CD14-positive monocyte (primary cell): ENCODE measurements at regions not wholly inside any gene's neighbourhood (a gene's known extent, or its start where the extent isn't known, plus 50 kb on each side); places are given as distances from the start of the nearest gene placed in this dataset.

ENCODE experiments used
- DNase-seq, 3 donors: peaks; one replicate each; pipeline ENCODE4 v3.0.0-alpha.2; 2011 to 2022
- H2AFZ ChIP-seq: 2 replicates; pipeline ENCODE4 v1.6.0; 2012; ENCODE audit warnings: mild to moderate bottlenecking, low read depth, low read length, inconsistent platforms; ENCODE audit not compliant: insufficient read depth, poor library complexity, severe bottlenecking
- H3K27ac ChIP-seq, 2 donors: 1 replicate in 1 of 2; 2 replicates in 1 of 2; pipeline ENCODE4 v1.5.1; 2012 to 2013; ENCODE audit warnings: low read length in 2 of 2, control low read depth in 1 of 2, inconsistent platforms in 1 of 2, low read depth in 1 of 2, mild to moderate bottlenecking in 1 of 2
- H3K27me3 ChIP-seq, 2 donors: one replicate each; pipeline versions ENCODE4 v1.6.0 to v1.6.1; 2011 to 2013; ENCODE audit warnings: low read length in 2 of 2; ENCODE audit not compliant: control insufficient read depth in 2 of 2, insufficient read depth in 2 of 2
- H3K36me3 ChIP-seq, 2 donors: replicated peaks in 1 of 2; 1 replicate in 1 of 2; 2 replicates in 1 of 2; pipeline versions ENCODE4 v1.5.1 to v1.6.1; 2012 to 2013; ENCODE audit warnings: low read length in 2 of 2, control low read depth in 1 of 2, inconsistent platforms in 1 of 2, mild to moderate bottlenecking in 1 of 2; ENCODE audit not compliant: insufficient read depth in 2 of 2, control insufficient read depth in 1 of 2
- H3K4me1 ChIP-seq, 2 donors: 1 replicate in 1 of 2; 2 replicates in 1 of 2; pipeline versions ENCODE4 v1.5.1 to v1.6.1; 2012 to 2013; ENCODE audit warnings: low read length in 2 of 2, control low read depth in 1 of 2, inconsistent platforms in 1 of 2, mild to moderate bottlenecking in 1 of 2, moderate library complexity in 1 of 2; ENCODE audit not compliant: insufficient read depth in 2 of 2, control insufficient read depth in 1 of 2
- H3K4me2 ChIP-seq: replicated peaks from 2 replicates; pipeline ENCODE3; 2012; ENCODE audit warnings: low read length, moderate library complexity, mild to moderate bottlenecking; ENCODE audit not compliant: poor library complexity, severe bottlenecking; ENCODE audit errors: extremely low read depth
- H3K4me3 ChIP-seq, 3 experiments: fragments of 200-600 bp in 1 of 3; sonication (generic) in 1 of 3; replicated peaks in 1 of 3; 1 replicate in 2 of 3; 2 replicates in 1 of 3; pipeline ENCODE4 v1.5.1; 2011 to 2013; ENCODE audit warnings: low read length in 3 of 3, mild to moderate bottlenecking in 3 of 3, control low read depth in 2 of 3, low read depth in 2 of 3, inconsistent platforms in 1 of 3, moderate library complexity in 1 of 3
- H3K79me2 ChIP-seq: 2 replicates; pipeline ENCODE4 v1.6.0; 2012; ENCODE audit warnings: mild to moderate bottlenecking, control low read depth, inconsistent platforms, low read length, moderate library complexity; ENCODE audit not compliant: insufficient read depth
- H3K9ac ChIP-seq: 2 replicates; pipeline ENCODE4 v1.6.0; 2017; ENCODE audit warnings: low read length, mild to moderate bottlenecking; ENCODE audit not compliant: insufficient read depth, poor library complexity, severe bottlenecking
- H3K9me3 ChIP-seq, 2 donors: replicated peaks in 1 of 2; 1 replicate in 1 of 2; 2 replicates in 1 of 2; pipeline versions ENCODE4 v1.5.1 to v1.6.1; 2012 to 2013; ENCODE audit warnings: low read length in 2 of 2, control low read depth in 1 of 2; ENCODE audit not compliant: control insufficient read depth in 1 of 2, insufficient read depth in 1 of 2
- H4K20me1 ChIP-seq: 2 replicates; pipeline ENCODE4 v1.6.0; 2012; ENCODE audit warnings: mild to moderate bottlenecking, low read length, control low read depth, moderate library complexity; ENCODE audit not compliant: insufficient read depth
- H3K27ac Mint-ChIP-seq, 7 donors: one replicate each; pipeline ENCODE4 v1.8.0; 2020; ENCODE audit warnings: mild to moderate bottlenecking in 7 of 7, mixed read lengths in 7 of 7, moderate library complexity in 6 of 7, inconsistent platforms in 2 of 7
- H3K27me3 Mint-ChIP-seq, 3 donors: one replicate each; pipeline ENCODE4 v1.8.0; 2021 to 2022; ENCODE audit warnings: low read depth in 3 of 3, mild to moderate bottlenecking in 3 of 3, mixed read lengths in 3 of 3, moderate library complexity in 3 of 3, inconsistent platforms in 1 of 3
- H3K36me3 Mint-ChIP-seq, 2 donors: one replicate each; pipeline ENCODE4 v1.8.0; 2020; ENCODE audit warnings: mixed read lengths in 2 of 2, inconsistent platforms in 1 of 2, mild to moderate bottlenecking in 1 of 2
- H3K4me1 Mint-ChIP-seq: one replicate; pipeline ENCODE4 v1.8.0; 2020; ENCODE audit warnings: mild to moderate bottlenecking, mixed read lengths
- H3K4me3 Mint-ChIP-seq, 2 donors: one replicate each; pipeline ENCODE4 v1.8.0; 2020; ENCODE audit warnings: mild to moderate bottlenecking in 2 of 2, mixed read lengths in 2 of 2, moderate library complexity in 1 of 2
- H3K9me3 Mint-ChIP-seq, 7 donors: one replicate each; pipeline ENCODE4 v1.8.0; 2020 to 2022; ENCODE audit warnings: mixed read lengths in 7 of 7, mild to moderate bottlenecking in 6 of 7, moderate library complexity in 6 of 7, inconsistent platforms in 2 of 7
- WGBS: methylation state at CpG from one replicate; pipeline ENCODE4 v1.1.5; 2013; ENCODE audit warnings: missing lambda C conversion rate; ENCODE audit not compliant: insufficient coverage; 5-methylcytosine and 5-hydroxymethylcytosine counted together
- intact Hi-C, 2 donors: fragments of 100-400 bp; cut with micrococcal nuclease; formaldehyde crosslinking; loops; one replicate each; pipeline versions ENCODE4 v1.15.0 to v1.15.1; 2023
- TF ChIP-seq, protein P1 (sequence below): fragments of 200-600 bp; IDR thresholded peaks from one replicate; pipeline ENCODE4 v1.8.0; 2022; ENCODE audit warnings: antibody characterized with exemption, mild to moderate bottlenecking

DNA sequence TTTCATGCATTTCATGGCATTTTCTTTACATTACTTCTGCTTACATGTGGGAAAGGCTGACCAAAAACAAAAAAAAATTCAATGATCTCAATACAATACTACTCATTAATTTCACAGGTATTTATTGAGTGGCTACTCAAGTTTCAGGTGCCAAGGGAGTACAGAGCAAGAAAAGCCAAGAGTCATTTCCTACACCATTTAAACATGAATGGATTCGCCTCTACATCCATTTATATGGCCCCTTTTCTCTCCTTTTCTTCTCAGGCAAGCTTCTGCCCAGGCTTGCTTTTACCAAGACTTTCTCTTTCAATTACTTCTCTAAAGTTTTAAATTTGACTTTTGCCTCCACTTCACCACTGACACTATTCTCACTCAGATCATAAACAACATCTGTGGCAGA, 1603.1 kb upstream of the CELF4 start:
- no peaks in the 10 kb centered on the region for H3K36me3 Mint-ChIP-seq
- no peaks in the 10 kb centered on the region for H3K27me3 ChIP-seq
- intact Hi-C loops: loop anchor here in 1 of 2 donors (10.0 kb wide), 1 partner anchor 64 kb away; no protein-coding TSS in a partner anchor

DNA sequence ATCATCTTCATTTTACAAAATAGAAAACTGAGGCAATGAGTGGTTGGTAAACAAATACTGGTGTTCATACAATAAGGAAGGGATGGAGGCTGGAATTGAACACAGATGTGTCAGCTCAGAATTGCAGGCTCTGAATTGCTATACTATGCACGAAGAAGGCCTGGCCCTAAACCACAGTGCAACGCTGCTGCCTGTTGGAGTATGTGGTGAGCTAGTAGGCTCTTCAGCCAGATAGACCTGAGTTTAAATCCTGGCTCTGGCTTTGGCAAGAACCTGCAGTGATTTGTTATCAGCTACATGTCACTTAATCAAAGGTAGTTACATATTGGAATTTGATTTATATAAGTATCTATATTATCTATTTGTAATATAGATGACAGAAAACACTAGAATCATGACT, 1602.4 kb upstream of the CELF4 start:
- no peaks in the 10 kb centered on the region for H3K27me3 ChIP-seq
- H4K20me1 ChIP-seq: no peaks in the 10 kb centered on the region
- no peak overlapping the region for H3K4me3 Mint-ChIP-seq
- no peaks in the 10 kb centered on the region for H3K79me2 ChIP-seq
- no peak overlapping the region for H2AFZ ChIP-seq
- no peaks in the 10 kb centered on the region for H3K36me3 ChIP-seq
- TF ChIP-seq, protein P1, sequence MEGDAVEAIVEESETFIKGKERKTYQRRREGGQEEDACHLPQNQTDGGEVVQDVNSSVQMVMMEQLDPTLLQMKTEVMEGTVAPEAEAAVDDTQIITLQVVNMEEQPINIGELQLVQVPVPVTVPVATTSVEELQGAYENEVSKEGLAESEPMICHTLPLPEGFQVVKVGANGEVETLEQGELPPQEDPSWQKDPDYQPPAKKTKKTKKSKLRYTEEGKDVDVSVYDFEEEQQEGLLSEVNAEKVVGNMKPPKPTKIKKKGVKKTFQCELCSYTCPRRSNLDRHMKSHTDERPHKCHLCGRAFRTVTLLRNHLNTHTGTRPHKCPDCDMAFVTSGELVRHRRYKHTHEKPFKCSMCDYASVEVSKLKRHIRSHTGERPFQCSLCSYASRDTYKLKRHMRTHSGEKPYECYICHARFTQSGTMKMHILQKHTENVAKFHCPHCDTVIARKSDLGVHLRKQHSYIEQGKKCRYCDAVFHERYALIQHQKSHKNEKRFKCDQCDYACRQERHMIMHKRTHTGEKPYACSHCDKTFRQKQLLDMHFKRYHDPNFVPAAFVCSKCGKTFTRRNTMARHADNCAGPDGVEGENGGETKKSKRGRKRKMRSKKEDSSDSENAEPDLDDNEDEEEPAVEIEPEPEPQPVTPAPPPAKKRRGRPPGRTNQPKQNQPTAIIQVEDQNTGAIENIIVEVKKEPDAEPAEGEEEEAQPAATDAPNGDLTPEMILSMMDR: no peak
- no peak overlapping the region for H3K4me3 ChIP-seq
- no peaks in the 10 kb centered on the region for H3K27me3 Mint-ChIP-seq
- no peak overlapping the region for H3K27ac ChIP-seq
- no peak for DNase-seq
- no peaks in the 10 kb centered on the region for H3K9me3 ChIP-seq
- H3K4me2 ChIP-seq: no peak overlapping the region
- no peak overlapping the region for H3K27ac Mint-ChIP-seq
- no peaks in the 10 kb centered on the region for H3K4me1 Mint-ChIP-seq
- no peak overlapping the region for H3K9ac ChIP-seq
- intact Hi-C loops: loop anchor here in 1 of 2 donors (10.0 kb wide), 1 partner anchor 63 kb away; no protein-coding TSS in a partner anchor
- peaks cover 0 to 3% (median 2%) of the 10 kb centered on the region in 7 donors for H3K9me3 Mint-ChIP-seq
- no peaks in the 10 kb centered on the region for H3K36me3 Mint-ChIP-seq
- H3K4me1 ChIP-seq: no peaks in the 10 kb centered on the region
- 83% methylated on average over 1 of the region's 2 CpGs for WGBS

More for the DNA sequence above, 1603.1 kb upstream of the CELF4 start:
- WGBS: 100% methylated on average over 1 of the region's 1 CpG
- Histone ChIP-seq H3K79me2 (no peaks in the 10 kb centered on the region), H2AFZ (no peak overlapping the region), H3K9me3 (no peaks in the 10 kb centered on the region), H3K36me3 (no peaks in the 10 kb centered on the region), H3K4me1 (no peaks in the 10 kb centered on the region), H3K4me3 (no peak overlapping the region), H3K27ac (no peak overlapping the region), H4K20me1 (no peaks in the 10 kb centered on the region), H3K4me2 (no peak overlapping the region), H3K9ac (no peak overlapping the region)
- peaks cover 0 to 3% (median 2%) of the 10 kb centered on the region in 7 donors for H3K9me3 Mint-ChIP-seq
- TF ChIP-seq, protein P1: no peak
- no peak overlapping the region for H3K4me3 Mint-ChIP-seq
- no peak for DNase-seq
- H3K27ac Mint-ChIP-seq: no peak overlapping the region
- H3K27me3 Mint-ChIP-seq: no peaks in the 10 kb centered on the region
- no peaks in the 10 kb centered on the region for H3K4me1 Mint-ChIP-seq
